ENCODE measurements at regions not wholly inside any gene's neighbourhood (a gene's known extent, or its start where the extent isn't known, plus 50 kb on each side); places are given as distances from the start of the nearest gene placed in this dataset.
"Not testable (repeated sequence)": the region's sequence is repeated elsewhere in the genome, so short reads cannot be mapped to it uniquely, and the experiment has no call there.

DNA sequence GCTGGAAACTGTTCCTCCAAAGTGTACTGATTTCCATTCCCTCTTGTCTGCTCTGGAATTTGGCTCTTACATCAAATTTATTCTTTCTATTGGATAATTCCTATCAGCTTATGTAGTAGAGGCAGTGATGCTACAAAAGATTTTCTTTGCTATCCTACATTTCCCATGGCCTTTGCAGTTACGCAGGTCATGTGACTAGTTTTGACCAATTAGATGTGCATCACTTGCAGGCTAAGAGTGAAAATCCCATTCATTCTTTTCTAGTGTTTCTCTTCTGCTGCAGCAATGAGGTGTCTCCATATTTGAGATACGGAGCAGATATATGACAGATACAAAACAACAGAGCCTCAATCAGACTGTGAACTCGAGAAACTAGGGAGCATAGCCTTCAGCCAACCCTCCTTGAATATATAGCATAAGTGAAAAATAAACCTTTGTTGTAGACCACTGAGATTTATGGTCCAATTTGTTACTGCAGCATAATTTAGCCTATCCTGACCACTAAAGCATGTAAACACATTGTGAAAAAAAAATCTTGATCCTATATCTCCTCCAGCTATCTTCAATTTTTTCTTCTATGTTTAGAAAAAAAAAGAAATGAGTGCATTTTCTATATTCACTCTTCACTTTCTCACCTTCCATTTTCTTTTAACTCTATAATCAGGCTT lies 102.0 kb downstream of the HNMT start:
- DNase-seq (ENCODE audit: low read depth) = no peak

DNA sequence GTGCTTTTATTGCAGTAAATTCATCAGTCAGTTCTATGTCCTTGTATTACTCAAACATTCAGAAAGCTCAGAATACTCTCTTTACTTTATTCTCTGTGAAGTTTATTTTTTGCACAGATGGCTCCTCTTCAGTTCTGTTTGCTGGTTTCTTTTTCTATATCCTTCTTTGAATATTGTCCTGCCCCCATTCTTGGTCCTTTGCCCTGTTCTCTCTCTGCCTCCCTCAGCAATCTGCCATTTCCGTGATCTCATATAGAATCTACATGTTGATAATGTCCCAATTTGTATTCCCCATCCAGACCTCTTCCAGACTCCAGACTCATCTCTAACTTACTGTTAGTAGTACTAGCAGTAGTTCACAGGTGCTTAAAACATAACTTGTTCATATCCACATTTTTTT lies 102.6 kb downstream of the HNMT start:
- DNase-seq (ENCODE audit: low read depth) = no peak

DNA sequence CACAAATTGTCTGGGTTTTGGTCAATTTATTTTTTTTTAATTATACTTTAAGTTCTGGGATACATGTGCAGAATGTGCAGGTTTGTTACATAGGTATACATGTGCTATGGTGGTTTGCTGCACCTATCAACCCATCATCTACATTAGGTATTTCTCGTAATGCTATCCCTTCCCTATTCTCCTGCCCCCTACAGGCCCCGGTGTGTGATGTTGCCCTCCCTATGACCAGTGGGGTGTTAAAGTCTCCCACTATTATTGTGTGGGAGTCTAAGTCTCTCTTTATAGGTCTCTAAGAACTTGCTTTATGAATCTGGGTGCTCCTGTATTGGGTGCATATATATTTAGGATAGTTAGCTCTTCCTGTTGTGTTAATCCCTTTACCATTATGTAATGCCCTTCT lies 104.4 kb downstream of the HNMT start:
- not testable (repeated sequence) for DNase-seq (ENCODE audit: low read depth)

DNA sequence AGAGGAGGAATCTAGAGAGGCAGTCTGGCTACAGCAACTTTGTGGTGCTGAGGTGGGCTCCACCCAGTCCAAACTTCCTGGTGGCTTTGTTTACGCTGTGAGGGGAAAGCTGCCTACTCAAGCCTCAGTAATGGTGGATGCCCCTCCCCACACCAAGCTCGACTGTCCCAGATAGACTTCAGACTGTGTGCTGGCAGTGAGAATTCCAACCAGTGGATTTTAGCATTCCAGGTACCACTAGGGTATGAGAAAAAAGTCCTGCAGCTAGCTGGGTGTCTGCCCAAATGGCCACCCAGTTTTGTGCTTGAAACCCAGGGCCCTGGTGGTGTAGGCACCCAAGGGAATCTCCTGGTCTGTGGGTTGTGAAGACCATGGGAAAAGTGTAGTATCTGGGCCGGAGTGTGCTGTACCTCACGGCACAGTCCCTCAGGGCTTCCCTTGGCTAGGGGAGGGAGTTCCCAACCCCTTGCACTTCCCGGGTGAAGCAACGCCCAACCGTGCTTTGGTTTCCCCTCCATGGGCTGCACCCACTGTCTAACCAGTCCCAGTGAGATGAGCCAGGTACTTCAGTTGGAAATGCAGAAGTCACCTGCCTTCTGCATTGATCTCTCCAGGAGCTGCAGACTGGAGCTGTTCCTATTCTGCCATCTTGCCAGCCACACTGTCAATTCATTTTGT lies 106.9 kb downstream of the HNMT start:
- not testable (repeated sequence) for DNase-seq (ENCODE audit: low read depth)

DNA sequence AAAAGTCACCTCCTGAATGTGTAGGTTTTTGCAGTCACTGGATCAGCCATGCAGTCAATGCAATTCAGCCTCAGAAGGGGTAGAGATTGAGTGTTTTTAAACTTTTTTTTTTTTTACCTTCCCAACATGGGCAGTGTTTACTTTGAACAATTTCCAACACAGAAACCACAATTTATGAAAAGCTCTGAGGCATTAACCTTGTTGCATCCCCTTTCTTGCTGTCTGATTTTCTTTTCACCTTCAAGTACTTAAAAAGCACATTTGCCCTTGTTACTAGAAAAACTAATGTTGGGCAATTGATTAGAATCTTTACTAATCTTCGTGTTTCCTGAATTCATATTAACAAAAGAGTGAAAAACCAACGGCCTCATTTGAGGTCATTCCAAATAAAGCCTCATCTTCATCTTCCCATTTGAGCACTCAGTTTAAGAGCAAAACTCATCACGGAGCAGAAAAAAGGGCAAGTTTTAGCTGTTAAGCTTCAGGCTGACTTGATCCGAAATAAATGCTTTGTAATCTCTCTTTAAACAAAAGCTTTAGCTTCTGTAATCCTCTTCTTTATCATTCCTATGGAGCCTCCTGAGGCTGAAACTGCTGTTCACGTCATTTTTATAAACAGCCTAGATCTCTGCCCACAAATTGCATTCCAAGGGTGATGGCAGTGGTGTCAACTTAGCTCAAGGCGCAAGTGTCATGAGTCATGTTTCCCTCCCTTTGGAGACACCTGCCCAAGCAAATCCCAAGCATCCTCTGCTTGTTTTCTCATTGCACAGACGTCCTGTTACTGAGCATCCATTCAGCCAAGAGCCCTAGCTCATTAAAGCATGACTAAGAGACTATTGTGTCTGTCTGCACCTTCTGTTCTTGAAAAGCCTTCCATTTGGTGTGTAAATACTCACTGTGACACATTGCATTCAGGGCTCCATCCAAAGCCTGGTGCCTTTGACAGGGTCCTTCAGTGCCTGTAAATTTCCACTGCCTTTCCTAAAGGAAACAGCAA lies 107.7 kb downstream of the HNMT start:
- DNase-seq (ENCODE audit: low read depth) = no peak

DNA sequence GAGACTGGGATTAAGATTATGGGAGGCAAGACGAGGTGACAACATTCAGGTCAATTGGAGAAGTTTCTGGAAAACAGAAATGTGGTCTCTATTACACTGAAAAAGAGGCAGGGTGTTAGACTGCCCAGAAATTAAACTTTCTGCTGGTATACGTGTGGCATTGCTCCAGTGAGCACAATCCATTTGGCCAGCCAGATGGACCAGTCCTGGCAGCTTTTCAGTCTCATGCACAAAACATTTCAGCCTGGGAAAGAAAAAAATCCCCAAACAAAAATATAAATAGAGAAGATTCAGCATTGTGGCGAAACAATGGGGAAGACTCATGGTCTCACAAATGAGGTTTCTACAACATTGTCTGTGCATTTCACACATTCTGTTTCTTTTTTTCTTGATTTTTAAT lies 113.9 kb downstream of the HNMT start:
- no peak for DNase-seq (ENCODE audit: low read depth)

DNA sequence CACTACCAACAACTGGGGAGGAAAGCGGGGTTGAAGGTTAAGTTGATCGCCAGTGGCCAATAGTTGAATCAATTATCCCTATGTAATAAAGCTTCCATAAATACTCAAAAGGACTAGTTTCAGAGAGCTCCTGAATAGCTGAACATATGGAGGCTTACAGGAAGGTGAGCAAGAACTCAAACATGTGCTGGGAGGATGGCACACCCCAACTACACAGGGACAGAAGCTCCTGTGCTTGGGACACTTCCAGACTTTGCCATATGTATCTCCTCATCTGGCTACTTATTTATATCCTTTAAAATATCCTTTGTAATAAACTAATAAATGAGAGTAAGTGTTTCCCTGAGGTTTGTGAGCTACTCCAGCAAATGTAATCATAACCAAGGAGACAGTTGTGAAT lies 115.7 kb downstream of the HNMT start:
- DNase-seq (ENCODE audit: low read depth) = no peak

DNA sequence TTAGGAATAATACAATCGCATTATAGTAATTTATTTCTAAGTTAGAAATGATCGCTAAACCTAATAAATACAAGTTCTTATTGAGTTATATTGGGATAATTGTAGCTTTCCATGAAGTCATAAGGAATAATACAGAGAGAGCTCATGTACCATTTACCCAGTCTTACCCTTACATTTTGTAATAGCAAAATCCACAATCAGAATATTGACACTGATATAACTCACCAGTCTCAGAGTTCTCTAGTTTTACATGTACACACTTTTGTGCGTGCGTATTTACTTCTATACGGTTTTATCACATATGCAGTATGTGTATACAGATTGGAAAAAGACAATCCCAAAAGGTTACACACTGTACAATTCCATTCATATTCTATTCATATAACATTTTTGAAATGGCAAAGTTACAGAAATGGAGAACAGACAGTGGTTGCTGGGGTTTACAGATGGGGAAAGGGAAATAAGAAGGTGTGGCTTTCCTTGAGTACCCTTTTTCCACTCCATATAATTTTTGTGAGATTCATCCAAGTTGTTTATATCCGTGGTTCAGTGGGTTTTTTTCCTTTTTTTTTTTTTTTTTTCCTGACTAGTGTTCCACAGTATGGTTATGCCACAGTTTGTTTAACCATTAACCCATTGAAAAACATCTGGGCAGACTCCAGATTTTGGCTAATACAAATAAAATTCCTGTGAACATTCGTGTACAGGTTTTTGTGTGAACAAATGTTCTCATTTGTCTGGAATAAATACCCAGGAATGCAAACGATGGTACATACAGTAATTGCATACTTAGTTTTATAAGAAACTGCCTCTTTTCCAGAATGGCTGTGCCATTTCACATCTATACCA lies 117.2 kb downstream of the HNMT start:
- DNase-seq (ENCODE audit: low read depth) = no peak

DNA sequence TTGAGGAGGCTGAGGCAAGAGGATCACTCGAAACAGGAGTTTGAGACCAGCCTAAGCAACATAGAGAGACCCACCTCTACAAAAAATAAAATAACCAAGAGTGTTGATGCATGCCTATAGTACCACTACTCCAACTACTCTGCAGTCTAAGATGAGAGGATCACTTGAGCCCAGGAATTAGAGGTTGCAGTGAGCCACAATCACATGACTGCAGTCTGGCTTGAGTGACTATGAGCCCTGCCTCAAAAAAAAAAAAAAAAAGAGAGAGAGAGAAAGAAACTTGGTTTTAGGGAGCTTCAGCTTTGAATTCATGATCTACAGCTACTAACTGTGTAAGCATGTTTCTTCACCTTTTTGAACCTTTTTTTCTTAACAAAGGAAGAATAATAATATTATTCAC lies 119.9 kb downstream of the HNMT start:
- DNase-seq (ENCODE audit: low read depth) = no peak

DNA sequence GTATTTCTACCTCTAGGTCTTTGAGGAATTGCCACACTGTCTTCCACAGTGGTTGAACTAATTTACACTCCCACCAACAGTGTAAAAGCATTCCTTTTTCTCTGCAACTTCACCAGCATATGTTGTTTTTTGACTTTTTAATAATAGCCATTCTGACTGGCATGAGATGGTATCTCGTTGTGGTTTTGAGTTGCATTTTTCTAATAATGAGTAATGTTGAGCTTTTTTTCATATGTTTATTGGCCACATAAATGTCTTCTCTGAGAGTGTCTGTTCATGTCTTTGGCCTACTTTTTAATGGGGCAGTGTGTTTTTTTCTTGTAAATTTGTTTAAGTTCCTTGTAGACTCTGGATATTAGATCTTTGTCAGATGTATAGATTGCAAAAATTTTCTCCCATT lies 121.2 kb downstream of the HNMT start:
- not testable (repeated sequence) for DNase-seq (ENCODE audit: low read depth)

DNA sequence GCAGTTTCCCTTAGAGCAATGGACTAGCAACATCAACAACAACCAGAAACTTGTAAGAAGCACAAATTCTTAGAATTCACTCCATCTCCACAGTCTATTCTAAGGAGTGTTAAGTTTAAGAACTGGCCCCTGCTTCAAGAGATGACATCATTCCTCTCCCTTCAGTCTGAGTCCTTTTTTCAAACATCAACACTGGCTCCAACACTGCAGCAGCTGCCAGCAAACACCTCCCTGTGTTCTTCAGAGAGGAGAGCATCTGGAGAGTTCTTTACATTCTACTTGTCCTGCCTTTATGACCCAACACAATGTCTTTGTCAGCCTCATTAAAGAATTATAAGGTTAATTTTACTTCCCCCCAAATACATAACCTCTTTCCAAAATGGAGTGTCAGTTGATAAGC lies 122.3 kb downstream of the HNMT start:
- no peak for DNase-seq (ENCODE audit: low read depth)

DNA sequence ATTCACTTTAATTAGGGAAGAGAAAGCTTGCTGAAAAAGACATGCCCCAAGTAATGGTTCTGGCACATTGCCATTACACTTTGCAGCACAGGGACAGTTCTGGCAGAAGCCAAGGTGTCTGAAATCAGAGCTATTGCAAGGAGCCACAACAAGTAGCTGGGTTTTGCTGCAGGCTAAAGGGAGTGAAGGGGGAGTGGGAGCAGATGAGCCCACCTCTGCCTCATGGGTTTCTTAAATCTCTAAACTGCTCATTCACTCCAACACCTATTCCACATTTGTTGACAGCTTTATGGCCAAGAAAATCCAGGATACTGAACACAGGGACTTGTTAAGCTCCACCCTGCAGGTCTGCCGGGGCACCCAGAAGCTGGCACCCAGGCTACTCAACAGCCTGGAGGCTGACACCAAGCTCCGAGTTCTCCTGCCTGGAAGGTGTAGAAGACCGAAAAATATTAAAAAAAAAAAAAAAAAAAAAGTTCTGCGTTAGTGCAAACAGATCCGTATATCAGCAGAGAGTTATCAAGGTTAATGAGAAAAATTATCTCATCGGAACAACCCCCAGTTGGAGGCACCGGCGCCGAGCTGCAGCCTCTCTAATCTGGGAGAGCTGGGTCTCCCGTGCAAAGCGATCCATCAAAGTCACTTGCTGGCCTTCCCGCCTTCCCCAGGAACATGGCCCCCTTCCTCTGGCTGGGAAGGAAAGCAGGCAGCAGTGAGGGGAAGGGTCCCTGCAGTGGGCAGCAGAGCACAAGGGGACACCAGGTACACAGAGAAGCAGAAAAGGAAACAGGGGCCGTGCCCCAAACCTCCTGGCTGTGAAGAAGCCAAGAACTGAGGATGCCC lies 123.7 kb downstream of the HNMT start:
- DNase-seq (ENCODE audit: low read depth) = no peak

DNA sequence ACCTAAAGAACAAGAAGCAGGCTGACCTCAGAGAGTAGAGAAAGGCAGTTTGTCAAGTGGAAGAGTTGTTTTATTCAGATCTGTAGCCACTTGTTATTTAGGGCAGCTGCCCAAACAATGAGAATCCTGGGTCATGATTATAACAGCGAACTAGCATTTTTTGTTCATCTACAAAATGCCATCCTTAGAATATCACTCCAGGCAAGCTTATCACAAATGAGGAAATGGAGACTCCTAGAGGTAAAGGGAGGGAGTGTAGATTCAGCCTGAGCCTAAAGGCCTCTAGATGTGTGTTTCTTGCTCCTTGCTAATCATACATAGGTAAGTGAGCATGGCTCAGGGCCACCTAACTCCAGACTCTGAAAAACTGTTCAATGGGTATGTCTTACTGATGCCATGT lies 126.1 kb downstream of the HNMT start:
- DNase-seq (ENCODE audit: low read depth) = peak; percentile 38

DNA sequence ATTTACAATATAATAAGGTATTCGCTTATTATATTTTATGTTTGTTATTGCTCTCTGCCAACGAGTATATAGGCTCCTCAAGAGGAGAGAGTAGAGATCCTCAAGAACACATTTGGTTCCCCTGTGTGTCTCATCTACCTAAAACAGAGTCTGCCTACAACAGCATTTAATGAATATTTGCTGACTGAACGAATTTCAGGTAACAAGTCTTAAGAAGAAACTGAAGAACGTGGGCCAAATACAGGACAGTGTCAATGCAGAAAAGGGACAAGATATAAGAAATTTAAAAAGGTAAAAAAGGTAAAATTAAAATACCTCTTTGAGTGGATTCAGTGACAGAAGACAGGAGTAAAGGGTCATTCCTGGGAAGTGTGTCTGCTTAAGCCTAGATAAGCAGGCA lies 129.2 kb downstream of the HNMT start:
- no peak for DNase-seq (ENCODE audit: low read depth)

DNA sequence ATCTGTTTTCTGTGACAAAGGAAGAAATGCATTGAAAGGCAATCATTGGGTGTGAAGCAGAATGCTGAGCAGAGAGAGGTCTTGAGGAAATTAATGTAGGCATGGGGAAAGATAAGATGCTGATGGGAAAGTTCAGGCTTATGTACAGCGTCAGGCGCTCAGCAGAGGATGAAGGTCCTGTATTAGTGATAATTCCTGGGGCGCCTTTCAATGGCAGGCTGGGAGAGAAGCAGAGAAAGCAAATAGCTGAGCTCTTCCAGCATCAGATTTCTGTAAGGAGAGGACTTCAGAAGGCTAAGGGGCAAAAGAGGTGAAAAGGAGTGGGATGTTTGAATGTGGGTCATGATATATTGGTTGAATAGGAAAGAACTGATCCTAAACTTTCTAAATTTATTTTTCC lies 129.8 kb downstream of the HNMT start:
- DNase-seq (ENCODE audit: low read depth) = no peak

DNA sequence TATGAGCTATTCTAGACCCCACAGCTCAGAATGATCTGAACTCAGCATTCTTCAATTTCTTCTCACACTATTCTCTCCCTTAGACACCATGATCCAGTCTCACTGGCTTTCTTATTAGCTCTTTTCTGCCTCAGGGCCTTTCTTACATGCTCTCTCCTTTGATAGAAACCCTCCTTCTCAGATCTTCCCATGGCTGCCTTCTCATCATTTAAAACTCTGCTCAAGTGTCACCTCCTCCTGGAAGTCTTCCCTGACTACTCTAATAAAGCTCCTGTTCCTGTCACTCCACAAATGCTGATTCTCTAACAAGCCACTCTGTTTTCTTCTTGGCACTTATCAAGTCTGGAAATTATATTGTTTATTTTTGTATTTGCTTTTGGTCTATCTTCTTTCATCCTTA lies 131.1 kb downstream of the HNMT start:
- DNase-seq (ENCODE audit: low read depth) = no peak

DNA sequence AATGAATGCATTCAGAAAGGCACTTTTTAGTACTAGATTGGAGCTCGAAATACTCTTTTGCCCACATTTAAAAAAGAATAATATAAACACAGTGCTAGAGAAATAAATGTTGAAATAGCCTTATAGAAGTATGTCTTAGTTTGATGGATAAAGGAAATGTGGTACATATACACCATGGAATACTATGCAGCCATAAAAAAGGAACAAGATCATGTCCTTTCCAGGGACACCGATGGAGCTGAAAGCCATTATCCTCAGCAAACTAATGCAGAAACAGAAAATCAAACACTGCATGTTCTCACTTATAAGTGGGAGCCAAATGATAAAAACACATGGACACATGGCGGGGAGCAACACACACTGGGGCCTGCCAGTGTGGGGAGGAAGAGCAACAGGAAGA lies 135.0 kb downstream of the HNMT start:
- not testable (repeated sequence) for DNase-seq (ENCODE audit: low read depth)

DNA sequence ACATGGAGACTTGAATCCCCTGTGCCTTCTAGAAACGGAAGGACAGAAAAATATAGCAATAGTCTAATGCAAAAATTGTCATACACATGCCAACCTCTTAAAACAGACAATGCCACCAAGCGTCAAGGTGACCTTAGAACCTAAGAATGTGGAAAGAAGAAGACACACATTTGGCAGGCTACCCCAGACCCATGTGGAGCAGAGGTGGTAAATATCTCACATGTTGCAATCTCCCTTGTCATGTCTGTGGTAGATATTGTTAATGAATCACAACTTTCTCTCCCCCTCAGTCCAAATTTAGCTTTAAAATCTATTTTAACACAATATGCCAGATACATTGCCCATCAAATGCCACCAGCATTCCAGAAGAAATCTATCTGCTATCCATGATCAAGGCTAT lies 137.4 kb downstream of the HNMT start:
- DNase-seq (ENCODE audit: low read depth) = no peak

DNA sequence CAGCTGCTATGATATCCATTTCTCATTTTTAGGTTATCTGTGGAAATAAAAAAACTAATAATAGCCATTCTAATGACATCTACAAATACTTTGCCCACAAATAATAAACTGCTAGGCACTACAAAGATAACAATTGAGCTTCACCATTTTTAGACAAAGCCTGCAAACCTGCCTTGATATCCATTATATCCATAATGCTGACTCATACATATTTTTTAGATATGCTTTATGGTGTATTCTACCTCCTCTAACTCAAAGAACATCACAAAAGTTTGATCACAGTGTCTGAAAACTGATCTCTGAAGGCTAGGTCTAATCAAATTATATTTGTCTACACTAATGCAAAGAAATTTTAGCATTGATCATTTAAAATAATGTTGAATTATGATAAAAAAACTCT lies 138.4 kb downstream of the HNMT start:
- no peak for DNase-seq (ENCODE audit: low read depth)

DNA sequence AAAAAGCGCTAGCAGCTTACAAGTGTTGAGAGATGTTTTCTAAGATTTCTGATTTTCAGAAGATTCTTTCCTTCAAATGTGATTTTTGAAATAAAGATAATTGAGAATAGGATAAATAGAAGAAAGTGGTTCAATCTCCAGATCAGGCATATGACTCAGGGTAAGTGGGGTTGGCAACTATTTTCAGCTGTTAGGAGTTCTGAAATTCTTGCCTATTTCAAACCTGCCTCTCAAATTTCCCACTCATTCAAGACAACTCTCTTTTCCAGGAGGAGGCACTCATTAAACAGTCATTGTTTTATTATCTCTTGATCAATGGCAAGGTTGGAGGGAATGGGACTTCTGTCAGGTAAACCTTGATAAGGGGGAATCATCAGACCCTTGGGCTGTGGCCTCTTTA lies 138.9 kb downstream of the HNMT start:
- DNase-seq (ENCODE audit: low read depth) = no peak

DNA sequence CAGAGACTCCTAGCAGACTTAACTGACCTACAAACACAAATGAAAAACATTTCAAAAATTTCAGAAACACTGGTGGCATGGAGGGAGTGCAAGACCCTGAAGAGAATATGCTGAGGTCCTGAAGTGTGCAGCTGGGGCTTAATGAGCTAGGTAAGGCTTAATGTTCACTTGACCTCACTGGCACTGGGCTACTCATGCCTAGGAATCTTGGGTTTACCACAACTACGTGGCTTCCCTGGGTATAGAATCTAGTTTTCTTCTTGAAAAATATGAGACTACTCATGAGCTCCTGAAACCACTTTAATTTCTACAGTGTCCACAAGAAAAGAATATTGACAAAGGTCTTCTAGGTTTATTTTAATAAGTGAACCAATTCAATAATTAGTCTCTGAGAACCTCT lies 139.8 kb downstream of the HNMT start:
- DNase-seq (ENCODE audit: low read depth) = no peak
